ENCODE measurements at regions not wholly inside any gene's neighbourhood (a gene's known extent, or its start where the extent isn't known, plus 50 kb on each side); places are given as distances from the start of the nearest gene placed in this dataset.

DNA sequence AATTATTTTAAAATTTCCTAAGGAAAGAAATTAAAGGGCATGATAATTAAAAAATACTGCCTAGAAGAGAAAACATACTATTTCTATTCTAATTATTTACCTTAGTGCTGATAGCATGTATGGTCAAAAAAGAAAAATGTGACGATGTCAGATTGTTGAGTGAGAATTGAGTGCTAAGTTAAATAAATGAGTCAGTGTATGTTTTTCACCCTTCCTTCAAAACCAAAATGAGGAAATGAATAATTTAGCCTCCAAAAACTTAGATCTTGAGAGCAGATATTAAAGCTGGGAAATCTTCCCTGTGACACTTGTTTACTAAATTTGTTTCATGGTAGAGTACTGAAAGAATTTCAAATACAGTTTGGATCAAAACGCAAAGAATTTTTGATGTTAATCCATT, 58.6 kb upstream of the NYAP2 start:
- TF ChIP-seq GABPA (IDR thresholded peaks at IDR 0.05; ENCODE audit: low read depth) (no peak), POLR2AphosphoS5 (IDR thresholded peaks at IDR 0.05; ENCODE audit: low read depth) (no peak)
- Histone ChIP-seq H3K4me3 (replicated peaks; ENCODE audit: insufficient read depth, low read length) (no peak overlapping the region), H3K27me3 (ENCODE audit: insufficient read depth, poor library complexity, severe bottlenecking) (no peaks in the 10 kb centered on the region), H3K27ac (replicated peaks) (no peak overlapping the region)
- no peak for DNase-seq (ENCODE audit: low read depth in 1 of 2, low spot score in 1 of 2)

DNA sequence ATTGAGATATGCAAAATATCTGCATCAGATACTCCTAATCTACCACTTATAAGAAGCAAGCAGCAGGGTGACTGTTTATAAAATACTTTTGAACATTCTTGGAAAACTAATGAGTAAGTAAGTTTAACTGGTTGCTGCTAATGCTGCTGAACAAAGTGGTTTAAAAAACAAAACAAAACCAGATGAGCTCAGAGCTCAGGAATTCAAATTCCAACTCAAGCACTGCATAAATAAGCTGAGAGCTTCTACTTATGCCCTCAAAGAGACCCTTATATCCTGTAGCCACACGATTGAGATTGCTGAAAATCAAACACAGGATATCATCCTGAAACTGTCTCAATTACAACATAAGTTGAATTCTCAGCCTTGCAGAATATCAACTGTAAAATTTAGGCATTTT, 62.3 kb upstream of the NYAP2 start:
- Histone ChIP-seq H3K27ac (replicated peaks) (no peak overlapping the region), H3K27me3 (ENCODE audit: insufficient read depth, poor library complexity, severe bottlenecking) (no peaks in the 10 kb centered on the region), H3K4me3 (replicated peaks; ENCODE audit: insufficient read depth, low read length) (no peak overlapping the region)
- TF ChIP-seq GABPA (IDR thresholded peaks at IDR 0.05; ENCODE audit: low read depth) (no peak), SPI1 (IDR thresholded peaks at IDR 0.05; ENCODE audit: borderline replicate concordance, low read depth) (no peak), POLR2AphosphoS5 (IDR thresholded peaks at IDR 0.05; ENCODE audit: low read depth) (no peak)
- TF ChIP-seq, protein P1, sequence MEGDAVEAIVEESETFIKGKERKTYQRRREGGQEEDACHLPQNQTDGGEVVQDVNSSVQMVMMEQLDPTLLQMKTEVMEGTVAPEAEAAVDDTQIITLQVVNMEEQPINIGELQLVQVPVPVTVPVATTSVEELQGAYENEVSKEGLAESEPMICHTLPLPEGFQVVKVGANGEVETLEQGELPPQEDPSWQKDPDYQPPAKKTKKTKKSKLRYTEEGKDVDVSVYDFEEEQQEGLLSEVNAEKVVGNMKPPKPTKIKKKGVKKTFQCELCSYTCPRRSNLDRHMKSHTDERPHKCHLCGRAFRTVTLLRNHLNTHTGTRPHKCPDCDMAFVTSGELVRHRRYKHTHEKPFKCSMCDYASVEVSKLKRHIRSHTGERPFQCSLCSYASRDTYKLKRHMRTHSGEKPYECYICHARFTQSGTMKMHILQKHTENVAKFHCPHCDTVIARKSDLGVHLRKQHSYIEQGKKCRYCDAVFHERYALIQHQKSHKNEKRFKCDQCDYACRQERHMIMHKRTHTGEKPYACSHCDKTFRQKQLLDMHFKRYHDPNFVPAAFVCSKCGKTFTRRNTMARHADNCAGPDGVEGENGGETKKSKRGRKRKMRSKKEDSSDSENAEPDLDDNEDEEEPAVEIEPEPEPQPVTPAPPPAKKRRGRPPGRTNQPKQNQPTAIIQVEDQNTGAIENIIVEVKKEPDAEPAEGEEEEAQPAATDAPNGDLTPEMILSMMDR (IDR thresholded peaks at IDR 0.05; ENCODE audit: insufficient read depth, low read length) = no peak
- no peak for DNase-seq (ENCODE audit: low read depth in 1 of 2, low spot score in 1 of 2)

DNA sequence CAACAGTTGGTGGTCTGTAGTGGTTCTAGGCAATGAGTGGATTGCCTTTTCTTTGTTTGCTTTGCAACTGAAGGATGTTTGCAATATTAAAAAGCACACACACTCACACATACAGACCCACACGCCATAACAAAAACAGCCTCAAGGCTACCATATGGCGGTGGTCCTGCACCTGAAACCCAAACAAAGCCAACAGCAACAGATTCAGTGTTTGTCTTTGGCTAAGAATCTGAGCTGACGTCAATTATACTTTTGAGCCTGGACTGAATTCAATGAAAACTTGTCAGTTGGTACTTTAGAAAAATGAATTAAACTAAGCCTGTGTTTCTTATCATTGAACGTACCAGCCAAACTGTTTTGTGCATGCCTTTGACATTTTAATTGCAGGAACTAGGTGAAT, 65.0 kb upstream of the NYAP2 start:
- no peaks in the 10 kb centered on the region for H3K27me3 ChIP-seq (ENCODE audit: insufficient read depth, poor library complexity, severe bottlenecking)
- DNase-seq (ENCODE audit: low read depth in 1 of 2, low spot score in 1 of 2) = no peak
- TF ChIP-seq, protein P1 (IDR thresholded peaks at IDR 0.05; ENCODE audit: insufficient read depth, low read length) = no peak
- TF ChIP-seq, protein P2, sequence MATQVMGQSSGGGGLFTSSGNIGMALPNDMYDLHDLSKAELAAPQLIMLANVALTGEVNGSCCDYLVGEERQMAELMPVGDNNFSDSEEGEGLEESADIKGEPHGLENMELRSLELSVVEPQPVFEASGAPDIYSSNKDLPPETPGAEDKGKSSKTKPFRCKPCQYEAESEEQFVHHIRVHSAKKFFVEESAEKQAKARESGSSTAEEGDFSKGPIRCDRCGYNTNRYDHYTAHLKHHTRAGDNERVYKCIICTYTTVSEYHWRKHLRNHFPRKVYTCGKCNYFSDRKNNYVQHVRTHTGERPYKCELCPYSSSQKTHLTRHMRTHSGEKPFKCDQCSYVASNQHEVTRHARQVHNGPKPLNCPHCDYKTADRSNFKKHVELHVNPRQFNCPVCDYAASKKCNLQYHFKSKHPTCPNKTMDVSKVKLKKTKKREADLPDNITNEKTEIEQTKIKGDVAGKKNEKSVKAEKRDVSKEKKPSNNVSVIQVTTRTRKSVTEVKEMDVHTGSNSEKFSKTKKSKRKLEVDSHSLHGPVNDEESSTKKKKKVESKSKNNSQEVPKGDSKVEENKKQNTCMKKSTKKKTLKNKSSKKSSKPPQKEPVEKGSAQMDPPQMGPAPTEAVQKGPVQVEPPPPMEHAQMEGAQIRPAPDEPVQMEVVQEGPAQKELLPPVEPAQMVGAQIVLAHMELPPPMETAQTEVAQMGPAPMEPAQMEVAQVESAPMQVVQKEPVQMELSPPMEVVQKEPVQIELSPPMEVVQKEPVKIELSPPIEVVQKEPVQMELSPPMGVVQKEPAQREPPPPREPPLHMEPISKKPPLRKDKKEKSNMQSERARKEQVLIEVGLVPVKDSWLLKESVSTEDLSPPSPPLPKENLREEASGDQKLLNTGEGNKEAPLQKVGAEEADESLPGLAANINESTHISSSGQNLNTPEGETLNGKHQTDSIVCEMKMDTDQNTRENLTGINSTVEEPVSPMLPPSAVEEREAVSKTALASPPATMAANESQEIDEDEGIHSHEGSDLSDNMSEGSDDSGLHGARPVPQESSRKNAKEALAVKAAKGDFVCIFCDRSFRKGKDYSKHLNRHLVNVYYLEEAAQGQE (IDR thresholded peaks at IDR 0.05; ENCODE audit: insufficient replicate concordance, low read depth) = no peak
- TF ChIP-seq POLR2AphosphoS5 (IDR thresholded peaks at IDR 0.05; ENCODE audit: low read depth) (no peak), GABPA (IDR thresholded peaks at IDR 0.05; ENCODE audit: low read depth) (no peak), SPI1 (IDR thresholded peaks at IDR 0.05; ENCODE audit: borderline replicate concordance, low read depth) (no peak)
- no peak overlapping the region for H3K27ac ChIP-seq (replicated peaks)
- no peak overlapping the region for H3K4me3 ChIP-seq (replicated peaks; ENCODE audit: insufficient read depth, low read length)

DNA sequence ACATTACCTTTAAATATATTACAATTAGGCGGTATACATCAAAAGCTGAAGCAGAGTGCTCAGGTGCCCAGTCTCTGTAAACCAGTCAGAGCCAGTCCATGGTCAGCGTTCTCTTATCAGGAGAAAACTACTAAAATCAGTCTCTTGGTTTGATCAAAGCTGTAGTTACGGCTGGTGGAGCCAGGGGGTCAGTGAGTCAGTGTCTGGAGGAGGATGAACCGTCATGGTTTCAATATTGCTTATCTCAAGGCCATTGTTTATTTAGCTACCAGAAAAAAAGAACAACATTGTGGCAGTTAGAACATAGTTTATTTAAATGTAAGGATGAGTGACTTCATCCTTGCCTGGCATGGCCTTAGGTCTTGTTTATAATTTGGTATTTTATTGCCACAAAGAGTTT, 71.3 kb upstream of the NYAP2 start:
- H3K27me3 ChIP-seq (ENCODE audit: insufficient read depth, poor library complexity, severe bottlenecking) = no peaks in the 10 kb centered on the region
- TF ChIP-seq SPI1 (IDR thresholded peaks at IDR 0.05; ENCODE audit: borderline replicate concordance, low read depth) (no peak), GABPA (IDR thresholded peaks at IDR 0.05; ENCODE audit: low read depth) (no peak), POLR2AphosphoS5 (IDR thresholded peaks at IDR 0.05; ENCODE audit: low read depth) (no peak)
- TF ChIP-seq, protein P1 (IDR thresholded peaks at IDR 0.05; ENCODE audit: insufficient read depth, low read length) = no peak
- TF ChIP-seq, protein P2 (IDR thresholded peaks at IDR 0.05; ENCODE audit: insufficient replicate concordance, low read depth) = no peak
- DNase-seq (ENCODE audit: low read depth in 1 of 2, low spot score in 1 of 2) = no peak
- H3K27ac ChIP-seq (replicated peaks) = no peak overlapping the region
- no peak overlapping the region for H3K4me3 ChIP-seq (replicated peaks; ENCODE audit: insufficient read depth, low read length)
